ENCODE measurements at regions not wholly inside any gene's neighbourhood (a gene's known extent, or its start where the extent isn't known, plus 50 kb on each side); places are given as distances from the start of the nearest gene placed in this dataset.
"Not testable (repeated sequence)": the region's sequence is repeated elsewhere in the genome, so short reads cannot be mapped to it uniquely, and the experiment has no call there.

DNA sequence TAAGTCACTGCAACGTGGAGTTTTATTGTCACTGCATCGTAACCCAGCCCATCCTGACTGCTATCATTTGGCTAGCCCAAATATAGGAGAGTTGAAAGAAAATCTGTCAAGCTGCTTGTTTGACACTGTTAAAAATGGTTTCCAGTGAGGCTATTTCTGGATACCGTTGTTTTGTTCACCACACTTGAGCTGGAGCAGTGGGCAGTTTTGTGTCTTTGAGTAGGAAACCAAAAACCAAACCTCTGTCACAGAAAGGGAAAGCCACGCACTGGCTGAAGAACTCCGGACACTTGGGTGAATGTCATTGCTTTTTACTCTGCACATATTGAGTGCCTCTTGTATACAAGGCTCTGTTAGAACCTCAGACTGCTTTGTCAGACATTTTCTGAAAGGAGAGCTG, 446.4 kb upstream of the CFAP20DC start:
- DNase-seq (no peak), ATAC-seq (no peak)
- H3K27me3 ChIP-seq, result no peaks in the 10 kb centered on the region
- TF ChIP-seq CTCF (IDR thresholded peaks at IDR 0.05 in 4 of 5, conservative IDR thresholded peaks at IDR 0.05 in 1 of 5), result no peak
- TF ChIP-seq POLR2A (IDR thresholded peaks at IDR 0.05), result no peak
- intact Hi-C loops (cut with DNase I; ENCODE audit: low total_unique reads) (no loop called here), in situ Hi-C loops (cut with MboI; ENCODE audit: low sequenced_read_pairs in 4 of 4) (no loop called here)
- no peaks in the 10 kb centered on the region for H3K36me3 ChIP-seq
- H3K9me3 ChIP-seq, result no peaks in the 10 kb centered on the region
- H3K4me3 ChIP-seq, result no peak overlapping the region
- no peaks in the 10 kb centered on the region for H3K4me1 ChIP-seq
- H3K27ac ChIP-seq, result no peak overlapping the region

DNA sequence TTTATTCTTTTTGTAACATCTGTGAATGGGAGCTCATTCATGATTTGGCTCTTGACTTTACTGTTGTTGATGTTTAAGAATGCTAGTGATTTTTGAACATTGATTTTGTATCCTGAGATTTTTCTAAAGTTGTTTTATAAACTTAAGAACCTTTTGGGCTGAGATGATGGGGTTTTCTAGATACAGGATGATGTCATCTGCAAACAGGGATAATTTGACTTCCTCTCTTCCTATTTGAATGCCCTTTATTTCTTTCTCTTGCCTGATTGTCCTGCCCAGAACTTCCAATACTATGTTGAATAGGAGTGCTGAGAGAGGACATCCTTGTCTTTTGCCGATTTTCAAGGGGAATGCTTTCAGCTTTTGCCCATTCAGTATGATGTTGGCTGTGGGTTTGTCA, 445.1 kb upstream of the CFAP20DC start:
- DNase-seq; H3K27me3 ChIP-seq; ATAC-seq; H3K36me3 ChIP-seq; H3K4me3 ChIP-seq; intact Hi-C loops (cut with DNase I; ENCODE audit: low total_unique reads); H3K9me3 ChIP-seq; H3K4me1 ChIP-seq; H3K27ac ChIP-seq; in situ Hi-C loops (cut with MboI; ENCODE audit: low sequenced_read_pairs in 4 of 4): not testable (repeated sequence)

DNA sequence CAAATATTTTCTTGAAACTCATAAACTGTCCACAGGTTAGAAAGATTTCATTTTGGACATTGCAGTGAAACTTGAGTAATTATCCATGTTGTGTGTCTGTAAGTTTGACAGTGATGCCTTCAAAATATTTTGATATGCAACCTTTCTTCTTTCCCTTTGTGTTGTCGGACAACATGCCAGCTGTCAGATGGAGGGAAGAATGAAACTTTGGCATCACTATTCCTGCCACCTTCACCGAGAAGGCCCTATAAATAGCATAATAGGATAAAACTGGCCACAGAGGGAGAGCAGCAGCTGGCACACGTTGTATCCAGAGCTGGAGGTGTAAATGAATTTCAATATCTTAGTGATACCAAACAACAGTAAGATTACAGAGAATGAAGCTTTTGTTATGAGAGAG, 436.7 kb upstream of the CFAP20DC start:
- no peaks in the 10 kb centered on the region for H3K9me3 ChIP-seq
- no peak for TF ChIP-seq CTCF (IDR thresholded peaks at IDR 0.05 in 4 of 5, conservative IDR thresholded peaks at IDR 0.05 in 1 of 5)
- TF ChIP-seq POLR2A (IDR thresholded peaks at IDR 0.05), result no peak
- no peak overlapping the region for H3K4me3 ChIP-seq
- H3K27ac ChIP-seq, result no peak overlapping the region
- DNase-seq, result no peak
- H3K36me3 ChIP-seq, result no peaks in the 10 kb centered on the region
- intact Hi-C loops (cut with DNase I; ENCODE audit: low total_unique reads) (no loop called here), in situ Hi-C loops (cut with MboI; ENCODE audit: low sequenced_read_pairs in 4 of 4) (no loop called here)
- H3K27me3 ChIP-seq, result no peaks in the 10 kb centered on the region
- no peaks in the 10 kb centered on the region for H3K4me1 ChIP-seq
- no peak for ATAC-seq

GRCh38 chr3:59483191-59483590, 433.4 kb upstream of the CFAP20DC start:
- DNase-seq, result no peak
- ATAC-seq, result no peak
- Histone ChIP-seq H3K4me3 (no peak overlapping the region), H3K9me3 (no peaks in the 10 kb centered on the region), H3K27me3 (peaks cover 0 to 4% (median 3%) of the 10 kb centered on the region in 3 donors), H3K4me1 (no peaks in the 10 kb centered on the region), H3K36me3 (no peaks in the 10 kb centered on the region), H3K27ac (no peak overlapping the region)
- in situ Hi-C loops (cut with MboI; ENCODE audit: low sequenced_read_pairs in 4 of 4) (no loop called here), intact Hi-C loops (cut with DNase I; ENCODE audit: low total_unique reads) (no loop called here)
- no peak for TF ChIP-seq CTCF (IDR thresholded peaks at IDR 0.05 in 4 of 5, conservative IDR thresholded peaks at IDR 0.05 in 1 of 5)
- TF ChIP-seq POLR2A (IDR thresholded peaks at IDR 0.05), result no peak

DNA sequence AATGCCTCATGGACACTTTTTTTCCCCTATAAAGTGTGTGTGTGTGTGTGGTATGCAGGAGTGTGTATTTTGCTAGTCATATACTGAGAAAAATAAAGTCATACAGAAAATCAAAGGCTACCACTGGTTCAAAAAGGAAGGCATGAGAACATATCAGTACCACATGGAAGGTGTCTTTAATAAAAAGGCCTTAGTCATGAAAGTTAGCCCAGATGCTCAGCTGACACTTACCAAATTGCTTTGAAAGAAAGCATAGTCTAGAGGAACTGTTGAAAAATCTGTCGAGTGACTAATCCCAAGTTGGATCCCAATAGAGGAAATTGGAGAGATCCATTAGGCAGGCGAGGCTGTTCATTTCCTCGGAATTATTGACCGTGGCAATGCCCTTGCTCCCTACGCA, 432.9 kb upstream of the CFAP20DC start:
- TF ChIP-seq CTCF (IDR thresholded peaks at IDR 0.05 in 4 of 5, conservative IDR thresholded peaks at IDR 0.05 in 1 of 5), result no peak
- no peak for TF ChIP-seq POLR2A (IDR thresholded peaks at IDR 0.05)
- H3K36me3 ChIP-seq, result no peaks in the 10 kb centered on the region
- in situ Hi-C loops (cut with MboI; ENCODE audit: low sequenced_read_pairs in 4 of 4), result no loop called here
- no peak for DNase-seq
- peaks cover 0 to 4% (median 3%) of the 10 kb centered on the region in 3 donors for H3K27me3 ChIP-seq
- H3K4me3 ChIP-seq, result no peak overlapping the region
- no peaks in the 10 kb centered on the region for H3K9me3 ChIP-seq
- H3K27ac ChIP-seq, result no peak overlapping the region
- intact Hi-C loops (cut with DNase I; ENCODE audit: low total_unique reads), result no loop called here
- ATAC-seq, result no peak
- no peaks in the 10 kb centered on the region for H3K4me1 ChIP-seq

All from gastrocnemius medialis (tissue), 4 donors.